Osteoblast (primary cell): ENCODE measurements at regions not wholly inside any gene's neighbourhood (a gene's known extent, or its start where the extent isn't known, plus 50 kb on each side); places are given as distances from the start of the nearest gene placed in this dataset.

Experiments used
- DNase-seq: peaks from one replicate; pipeline ENCODE4 v3.0.0; 2011; ENCODE audit warnings: low spot score, mixed read lengths; ENCODE audit not compliant: insufficient read length; ENCODE audit errors: missing footprints
- H2AFZ ChIP-seq: 2 replicates; pipeline ENCODE4 v1.6.0; 2011; ENCODE audit warnings: mild to moderate bottlenecking, low read length
- H3K27ac ChIP-seq: 2 replicates; pipeline ENCODE4 v1.5.1; 2011; ENCODE audit warnings: mild to moderate bottlenecking, low read depth, low read length, moderate library complexity
- H3K27me3 ChIP-seq: 2 replicates; pipeline ENCODE4 v1.6.0; 2012; ENCODE audit warnings: mild to moderate bottlenecking, control low read depth, inconsistent platforms, low read length, moderate library complexity; ENCODE audit not compliant: insufficient read depth
- H3K36me3 ChIP-seq: 2 replicates; pipeline ENCODE4 v1.5.1; 2011; ENCODE audit warnings: mild to moderate bottlenecking, low read length, control low read depth, moderate library complexity; ENCODE audit not compliant: insufficient read depth
- H3K4me1 ChIP-seq: 2 replicates; pipeline ENCODE4 v1.5.1; 2011; ENCODE audit warnings: mild to moderate bottlenecking, low read length, control low read depth, moderate library complexity; ENCODE audit not compliant: insufficient read depth
- H3K4me2 ChIP-seq: 2 replicates; pipeline ENCODE4 v1.6.0; 2011; ENCODE audit warnings: mild to moderate bottlenecking, low read length; ENCODE audit not compliant: insufficient read depth
- H3K4me3 ChIP-seq: fragments of 200-600 bp; sonication (generic); 3 replicates; pipeline ENCODE4 v1.5.1; 2012; ENCODE audit warnings: mild to moderate bottlenecking, low read length, inconsistent platforms; ENCODE audit not compliant: insufficient read depth
- H3K79me2 ChIP-seq: 2 replicates; pipeline ENCODE4 v1.6.0; 2012; ENCODE audit warnings: mild to moderate bottlenecking, low read length, control low read depth, inconsistent platforms; ENCODE audit not compliant: insufficient read depth
- H3K9me3 ChIP-seq: 2 replicates; pipeline ENCODE4 v1.5.1; 2011; ENCODE audit warnings: low read depth, low read length, control low read depth
- H4K20me1 ChIP-seq: 2 replicates; pipeline ENCODE4 v1.6.0; 2012; ENCODE audit warnings: mild to moderate bottlenecking, low read length, control low read depth; ENCODE audit not compliant: insufficient read depth
- CTCF ChIP-seq: IDR thresholded peaks from 2 replicates; pipeline ENCODE4 v1.5.1; 2011; ENCODE audit warnings: mild to moderate bottlenecking, low read depth, low read length, moderate library complexity; ENCODE audit errors: extremely low read depth

- H3K4me1 ChIP-seq = peaks cover 30% of the 10 kb centered on the region
- no peak for DNase-seq
Measured at GRCh38 chr22:27242917-27243589, 558.5 kb downstream of the MN1 start.

GRCh38 chr22:27244328-27244727, 557.2 kb downstream of the MN1 start:
- no peaks in the 10 kb centered on the region for H4K20me1 ChIP-seq
- H2AFZ ChIP-seq = no peak overlapping the region
- no peak overlapping the region for H3K27ac ChIP-seq
- no peak for DNase-seq
- H3K4me1 ChIP-seq = peaks cover 22% of the 10 kb centered on the region
- no peak overlapping the region for H3K4me3 ChIP-seq
- H3K36me3 ChIP-seq = no peaks in the 10 kb centered on the region
- TF ChIP-seq CTCF = no peak
- H3K4me2 ChIP-seq = no peak overlapping the region
- no peaks in the 10 kb centered on the region for H3K27me3 ChIP-seq
- no peaks in the 10 kb centered on the region for H3K79me2 ChIP-seq
- H3K9me3 ChIP-seq = peaks cover 2% of the 10 kb centered on the region

More at GRCh38 chr22:27242917-27243589, 558.5 kb downstream of the MN1 start:
- no peak overlapping the region for H3K27ac ChIP-seq
- H4K20me1 ChIP-seq = no peaks in the 10 kb centered on the region
- H3K79me2 ChIP-seq = no peaks in the 10 kb centered on the region
- H3K4me3 ChIP-seq = no peak overlapping the region
- H3K9me3 ChIP-seq = peaks cover 2% of the 10 kb centered on the region
- H3K27me3 ChIP-seq = no peaks in the 10 kb centered on the region
- no peaks in the 10 kb centered on the region for H3K36me3 ChIP-seq
- no peak overlapping the region for H3K4me2 ChIP-seq
- no peak overlapping the region for H2AFZ ChIP-seq
- no peak for TF ChIP-seq CTCF

GRCh38 chr22:27245056-27245455, 556.5 kb downstream of the MN1 start:
- no peaks in the 10 kb centered on the region for H3K36me3 ChIP-seq
- H3K4me2 ChIP-seq = no peak overlapping the region
- no peaks in the 10 kb centered on the region for H3K27me3 ChIP-seq
- no peak overlapping the region for H3K27ac ChIP-seq
- DNase-seq = peak; percentile 27
- H3K4me3 ChIP-seq = no peak overlapping the region
- peaks cover 15% of the 10 kb centered on the region for H3K4me1 ChIP-seq
- no peak overlapping the region for H2AFZ ChIP-seq
- no peaks in the 10 kb centered on the region for H3K79me2 ChIP-seq
- H4K20me1 ChIP-seq = no peaks in the 10 kb centered on the region
- H3K9me3 ChIP-seq = peaks cover 2% of the 10 kb centered on the region
- no peak for TF ChIP-seq CTCF

GRCh38 chr22:27246558-27246957, 555.0 kb downstream of the MN1 start:
- no peak for TF ChIP-seq CTCF
- Histone ChIP-seq H3K27ac (no peak overlapping the region), H3K4me3 (no peak overlapping the region), H3K9me3 (peaks cover 2% of the 10 kb centered on the region), H3K36me3 (no peaks in the 10 kb centered on the region), H3K4me2 (no peak overlapping the region), H3K79me2 (no peaks in the 10 kb centered on the region), H4K20me1 (no peaks in the 10 kb centered on the region), H3K27me3 (no peaks in the 10 kb centered on the region), H3K4me1 (peaks cover 11% of the 10 kb centered on the region), H2AFZ (no peak overlapping the region)
- DNase-seq = no peak
